K562 (cell line): ENCODE measurements at regions not wholly inside any gene's neighbourhood (a gene's known extent, or its start where the extent isn't known, plus 50 kb on each side); places are given as distances from the start of the nearest gene placed in this dataset.

Experiments
- ATAC-seq: fragments of 200-7000 bp; cut with Tn5 transposase; 3 replicates; pipeline ENCODE4 v1.9.1; 2020; ENCODE audit warnings: moderate library complexity
- BruUV-seq: library from RNA; stranded (reverse); fragments of 400-500 nt; replicated peaks from 2 replicates; lab custom pipeline; 2021; lab: Mats Ljungman, UMichigan
- CTCF ChIA-PET: fragments of 300-600 bp; formaldehyde crosslinking; extraction: SDS; loops from one replicate; lab custom pipeline; 2021; ENCODE audit warnings: low intra/inter-chr PET ratio; lab: Yijun Ruan, JAX
- POLR2A ChIA-PET: fragments of 300-600, 350-650 bp; sonication (Branson Sonifier 250); formaldehyde crosslinking; extraction: SDS; loops from one replicate; lab custom pipeline; 2021; ENCODE audit warnings: antibody characterized with exemption, inconsistent platforms; lab: Yijun Ruan, JAX
- DNase-seq, 4 experiments: peaks; one replicate each; pipeline versions ENCODE4 v3.0.0 to v3.0.0-alpha.2; 2011 to 2018; ENCODE audit warnings: low spot score in 3 of 4, mixed read lengths in 3 of 4; ENCODE audit errors: extremely low read depth in 1 of 4
- FAIRE-seq: peaks from 2 replicates; lab custom pipeline; 2011; peaks lifted over from hg19 to GRCh38; lab: Jason Lieb, UNC
- H2AFZ ChIP-seq: 2 replicates; pipeline ENCODE4 v1.6.0; 2011; ENCODE audit warnings: low read depth, low read length, control low read depth, inconsistent platforms
- H3K27ac ChIP-seq: fragments of 200-600 bp; 3 replicates; pipeline ENCODE4 v1.8.0; 2011; ENCODE audit warnings: low read depth, mild to moderate bottlenecking, control low read depth, inconsistent platforms, low read length, moderate library complexity, mixed read lengths; ENCODE audit errors: extremely low read depth
- H3K27me3 ChIP-seq, 2 experiments: fragments of 300-600 bp in 1 of 2; 2 replicates in 1 of 2; 3 replicates in 1 of 2; pipeline versions ENCODE4 v1.6.0 to v1.8.0; 2011; ENCODE audit warnings: inconsistent platforms in 2 of 2, low read length in 2 of 2, mild to moderate bottlenecking in 1 of 2, mixed read lengths in 1 of 2, moderate library complexity in 1 of 2; ENCODE audit not compliant: control insufficient read depth in 2 of 2, insufficient read depth in 2 of 2
- H3K36me3 ChIP-seq: fragments of 300-600 bp; 3 replicates; pipeline ENCODE4 v1.8.0; 2011; ENCODE audit warnings: mild to moderate bottlenecking, low read length, inconsistent platforms; ENCODE audit not compliant: control insufficient read depth, insufficient read depth
- H3K4me1 ChIP-seq, 2 experiments: fragments of 200-600 bp in 1 of 2; replicated peaks in 1 of 2; 2 replicates in 1 of 2; 3 replicates in 1 of 2; pipeline versions ENCODE4 v1.5.1 to v1.8.0; 2011; ENCODE audit warnings: inconsistent platforms in 2 of 2, low read length in 2 of 2, mild to moderate bottlenecking in 1 of 2, mixed read lengths in 1 of 2, moderate library complexity in 1 of 2; ENCODE audit not compliant: control insufficient read depth in 2 of 2, insufficient read depth in 2 of 2
- H3K4me2 ChIP-seq: 2 replicates; pipeline ENCODE4 v1.6.1; 2011; ENCODE audit warnings: low read length, control low read depth, inconsistent platforms, mixed read lengths; ENCODE audit not compliant: insufficient read depth
- H3K4me3 ChIP-seq: fragments of 200-600 bp; sonication (generic), shearing (Covaris generic); 2 replicates; pipeline ENCODE4 v1.5.1; 2016; ENCODE audit warnings: control low read depth, inconsistent platforms
- H3K79me2 ChIP-seq: fragments of 200-600 bp; 3 replicates; pipeline ENCODE4 v1.8.0; 2011; ENCODE audit warnings: low read length, inconsistent platforms; ENCODE audit not compliant: control insufficient read depth, insufficient read depth
- H3K9ac ChIP-seq, 2 experiments: 2 replicates each; pipeline versions ENCODE4 v1.6.0 to v1.6.1; 2011; ENCODE audit warnings: low read depth in 2 of 2, low read length in 2 of 2, control low read depth in 1 of 2, inconsistent platforms in 1 of 2, mild to moderate bottlenecking in 1 of 2, mixed read lengths in 1 of 2; ENCODE audit not compliant: insufficient read depth in 1 of 2
- H3K9me1 ChIP-seq: one replicate; pipeline ENCODE4 v1.6.0; 2011; ENCODE audit warnings: inconsistent platforms, mild to moderate bottlenecking, low read length, moderate library complexity; ENCODE audit not compliant: control insufficient read depth, insufficient read depth
- H3K9me3 ChIP-seq: replicated peaks from 2 replicates; pipeline ENCODE4 v1.5.1; 2011; ENCODE audit warnings: low read depth, low read length, inconsistent platforms; ENCODE audit not compliant: control insufficient read depth, insufficient read depth
- H4K20me1 ChIP-seq: replicated peaks from 2 replicates; pipeline ENCODE4 v1.6.1; 2011; ENCODE audit warnings: low read length, inconsistent platforms, mixed read lengths; ENCODE audit not compliant: control insufficient read depth, insufficient read depth
- E2F3 ChIP-seq: fragments of 250-450 bp; sonication (Bioruptor Pico); IDR thresholded peaks from 2 replicates; pipeline ENCODE4 v1.4.0; 2020; ENCODE audit warnings: mild to moderate bottlenecking
- HSF4 ChIP-seq: fragments of 250-450 bp; sonication (Bioruptor Pico); IDR thresholded peaks from 2 replicates; pipeline ENCODE4 v2.1.2; 2022; ENCODE audit warnings: mild to moderate bottlenecking, moderate library complexity, borderline replicate concordance
- MBD1 ChIP-seq: fragments of 250-450 bp; sonication (Bioruptor Pico); IDR thresholded peaks from 2 replicates; pipeline ENCODE4 v1.8.0; 2022; ENCODE audit warnings: inconsistent platforms
- MLX ChIP-seq, 2 experiments: fragments of 450-650 bp in 1 of 2; sonication (generic) in 1 of 2; formaldehyde crosslinking; conservative IDR thresholded peaks; 2 replicates each; pipeline versions ENCODE4 v1.4.0 to v1.8.1; 2020 to 2022; ENCODE audit warnings: mild to moderate bottlenecking in 1 of 2, missing genetic modification reagents in 1 of 2
- NELFE ChIP-seq: IDR thresholded peaks from 2 replicates; pipeline ENCODE4 v1.6.1; 2011; ENCODE audit warnings: mild to moderate bottlenecking; ENCODE audit not compliant: insufficient read depth, insufficient read length
- PTTG1 ChIP-seq: fragments of 450-650 bp; IDR thresholded peaks from 2 replicates; pipeline ENCODE4 v1.6.1; 2016; ENCODE audit warnings: low read depth, mild to moderate bottlenecking, missing genetic modification characterization, missing compliant biosample characterization
- RBM17 ChIP-seq: fragments of 200-400 bp; formaldehyde crosslinking; IDR thresholded peaks from 2 replicates; pipeline ENCODE4 v1.6.1; 2017; ENCODE audit warnings: low read depth, mild to moderate bottlenecking, low read length, borderline replicate concordance
- RFX5 ChIP-seq: IDR thresholded peaks from 2 replicates; pipeline ENCODE4 v1.6.1; 2011; ENCODE audit warnings: low read depth, mild to moderate bottlenecking, improper control_type of control experiment, low read length
- THRAP3 ChIP-seq: fragments of 450-650 bp; IDR thresholded peaks from 2 replicates; pipeline ENCODE4 v1.6.1; 2016; ENCODE audit warnings: mild to moderate bottlenecking, inconsistent platforms, borderline replicate concordance
- U2AF2 ChIP-seq: fragments of 200-400 bp; formaldehyde crosslinking; optimal IDR thresholded peaks from 2 replicates; pipeline ENCODE3; 2017; ENCODE audit warnings: low read depth, mild to moderate bottlenecking, low read length
- ZBTB26 ChIP-seq: fragments of 450-650 bp; formaldehyde crosslinking; IDR thresholded peaks from 2 replicates; pipeline ENCODE4 v1.4.0; 2022; ENCODE audit warnings: missing genetic modification characterization
- ZFP36 ChIP-seq: fragments of 150-350 bp; IDR thresholded peaks from 2 replicates; pipeline ENCODE4 v1.6.1; 2018; ENCODE audit warnings: low read length, low read depth; ENCODE audit not compliant: partially characterized antibody
- ZNF408 ChIP-seq: fragments of 250-450 bp; sonication (Bioruptor Pico); IDR thresholded peaks from 2 replicates; pipeline ENCODE4 v1.4.0; 2020; ENCODE audit warnings: low read depth, mild to moderate bottlenecking, moderate library complexity
- ZNF449 ChIP-seq: fragments of 250-450 bp; sonication (Bioruptor Pico); IDR thresholded peaks from 2 replicates; pipeline ENCODE4 v1.8.0; 2022; ENCODE audit warnings: moderate library complexity, mild to moderate bottlenecking, inconsistent platforms
- WGBS: fragments of 100-300 bp; shearing (Covaris generic); methylation state at CpG from one replicate; pipeline ENCODE4 v1.1.6; 2016; ENCODE audit warnings: low coverage, mixed read lengths; ENCODE audit not compliant: insufficient coverage; ENCODE audit errors: missing lambda C conversion rate; 5-methylcytosine and 5-hydroxymethylcytosine counted together
- in situ Hi-C: fragments of 300-500 bp; cut with MboI; formaldehyde crosslinking; loops from 4 replicates; pipeline ENCODE4 v1.15.0; 2018; ENCODE audit warnings: inconsistent platforms, mixed read lengths
- intact Hi-C: fragments of 100-400 bp; cut with micrococcal nuclease; formaldehyde crosslinking; loops from 2 replicates; pipeline ENCODE4 v1.14.2; 2022

- no peaks in the 10 kb centered on the region for H3K9me3 ChIP-seq
- ATAC-seq: no peak
- no peak overlapping the region for H3K4me3 ChIP-seq
- POLR2A ChIA-PET: no interaction called here
- FAIRE-seq: no peak
- H3K36me3 ChIP-seq: no peaks in the 10 kb centered on the region
- H3K27ac ChIP-seq: no peak overlapping the region
- no TSS peak for BruUV-seq
- no peak overlapping the region for H3K4me2 ChIP-seq
- WGBS: 0% methylated on average over 1 of the region's 1 CpG
- in situ Hi-C loops (no loop called here), intact Hi-C loops (no loop called here)
- no peaks in the 10 kb centered on the region for H3K9me1 ChIP-seq
- H2AFZ ChIP-seq: no peak overlapping the region
- H3K4me1 ChIP-seq: no peaks in the 10 kb centered on the region
- TF ChIP-seq U2AF2: no peak
- no peak for TF ChIP-seq PTTG1 (tag)
- no peak for TF ChIP-seq ZFP36
- TF ChIP-seq E2F3 (CRISPR knock-in tag): no peak
- TF ChIP-seq RBM17: no peak
- TF ChIP-seq MLX (CRISPR knock-in tag; conservative IDR thresholded peaks at IDR 0.05): no peak
- no peak for TF ChIP-seq RFX5
- TF ChIP-seq NELFE: no peak
- no peak for TF ChIP-seq THRAP3
- TF ChIP-seq MBD1 (CRISPR knock-in tag): no peak
- TF ChIP-seq ZNF449 (CRISPR knock-in tag): no peak
- TF ChIP-seq HSF4 (CRISPR knock-in tag): no peak
- no peak for TF ChIP-seq ZBTB26 (CRISPR knock-in tag)
- TF ChIP-seq ZNF408: no peak
- no peaks in the 10 kb centered on the region for H3K79me2 ChIP-seq
- no peak overlapping the region for H3K9ac ChIP-seq
- no peaks in the 10 kb centered on the region for H3K27me3 ChIP-seq
- CTCF ChIA-PET: no interaction called here
- no peak for DNase-seq
- H4K20me1 ChIP-seq: no peaks in the 10 kb centered on the region
Observed at GRCh38 chr11:37605229-37605628, 1007.2 kb upstream of the RAG2 start.
